PC-3 (cell line): ENCODE measurements at regions not wholly inside any gene's neighbourhood (a gene's known extent, or its start where the extent isn't known, plus 50 kb on each side); places are given as distances from the start of the nearest gene placed in this dataset.

Source experiments
- ATAC-seq: fragments of 200-7000 bp; cut with Tn5 transposase; 2 replicates; pipeline ENCODE4 v1.9.1; 2020; ENCODE audit warnings: mild to moderate bottlenecking, moderate library complexity
- BruUV-seq: library from RNA; stranded (reverse); fragments of 400-500 nt; replicated peaks from 2 replicates; lab custom pipeline; 2021; lab: Mats Ljungman, UMichigan
- CTCF ChIA-PET: fragments of 300-600 bp; sonication (Branson Sonifier 250); formaldehyde crosslinking; loops from one replicate; lab custom pipeline; 2022; ENCODE audit warnings: antibody characterized with exemption; lab: Charles Lee
- POLR2A ChIA-PET: fragments of 300-600 bp; sonication (Branson Sonifier 250); formaldehyde crosslinking; loops from one replicate; lab custom pipeline; 2022; ENCODE audit warnings: antibody characterized with exemption; ENCODE audit not compliant: unreplicated experiment; lab: Charles Lee
- DNase-seq: peaks from one replicate; pipeline ENCODE4 v3.0.0-alpha.2; 2015
- H2AFZ ChIP-seq: fragments of 300-600 bp; sonication (generic); 2 replicates; pipeline ENCODE4 v1.6.0; 2016; ENCODE audit warnings: antibody characterized with exemption, low read length
- H3F3A ChIP-seq: fragments of 300-600 bp; sonication (generic); one replicate; pipeline ENCODE4 v1.6.0; 2017; ENCODE audit warnings: antibody characterized with exemption, low read length, control low read depth, mild to moderate bottlenecking; ENCODE audit not compliant: unreplicated experiment
- H3K27ac ChIP-seq: fragments of 300-600 bp; sonication (generic); 2 replicates; pipeline ENCODE4 v1.5.1; 2016; ENCODE audit warnings: mild to moderate bottlenecking, low read length
- H3K27me3 ChIP-seq: fragments of 300-600 bp; sonication (generic); 2 replicates; pipeline ENCODE4 v1.6.1; 2016; ENCODE audit warnings: low read length, mixed read lengths
- H3K36me3 ChIP-seq: fragments of 300-600 bp; sonication (generic); 2 replicates; pipeline ENCODE4 v1.6.1; 2016; ENCODE audit warnings: low read depth, mixed run types, low read length, mixed read lengths
- H3K4me1 ChIP-seq: fragments of 300-600 bp; sonication (generic); 2 replicates; pipeline ENCODE4 v1.5.1; 2016; ENCODE audit warnings: low read length; ENCODE audit not compliant: insufficient read depth
- H3K4me2 ChIP-seq: fragments of 300-600 bp; sonication (generic); 2 replicates; pipeline ENCODE4 v1.6.0; 2016; ENCODE audit warnings: low read length
- H3K4me3 ChIP-seq: fragments of 300-600 bp; sonication (generic); 2 replicates; pipeline ENCODE4 v1.5.1; 2016; ENCODE audit warnings: mild to moderate bottlenecking, low read length, mixed read lengths
- H3K79me2 ChIP-seq: fragments of 300-600 bp; sonication (generic); 2 replicates; pipeline ENCODE4 v1.6.1; 2017; ENCODE audit warnings: low read length, mixed read lengths
- H3K9ac ChIP-seq: fragments of 300-600 bp; sonication (generic); 2 replicates; pipeline ENCODE4 v1.6.0; 2016; ENCODE audit warnings: mild to moderate bottlenecking, low read length
- H3K9me2 ChIP-seq: fragments of 300-600 bp; sonication (generic); replicated peaks from 2 replicates; pipeline ENCODE4 v1.6.1; 2016; ENCODE audit warnings: mixed run types, low read length, mixed read lengths
- H3K9me3 ChIP-seq: fragments of 300-600 bp; sonication (generic); 2 replicates; pipeline ENCODE4 v1.6.1; 2016; ENCODE audit warnings: low read length, mixed read lengths
- H4K20me1 ChIP-seq: fragments of 300-600 bp; sonication (generic); 2 replicates; pipeline ENCODE4 v1.6.1; 2016; ENCODE audit warnings: low read length, mixed read lengths
- EZH2 ChIP-seq: fragments of 300-600 bp; sonication (generic); IDR thresholded peaks from one replicate; pipeline ENCODE4 v1.6.1; 2017; ENCODE audit warnings: antibody characterized with exemption, mild to moderate bottlenecking, low read length; ENCODE audit not compliant: unreplicated experiment
- EZH2phosphoT487 ChIP-seq: fragments of 300-600 bp; sonication (generic); IDR thresholded peaks from 2 replicates; pipeline ENCODE4 v1.6.1; 2018; ENCODE audit warnings: mild to moderate bottlenecking, antibody characterized with exemption, low read length, borderline replicate concordance
- intact Hi-C: fragments of 100-400 bp; cut with micrococcal nuclease; formaldehyde crosslinking; loops from 2 replicates; pipeline ENCODE4 v1.9.0; 2023
- TF ChIP-seq, protein P1 (sequence below): fragments of 300-600 bp; sonication (generic); conservative IDR thresholded peaks from 2 replicates; pipeline ENCODE4 v1.5.1; 2017; ENCODE audit warnings: antibody characterized with exemption, low read depth, mild to moderate bottlenecking, low read length

GRCh38 chr2:16303761-16304160 is 361.9 kb downstream of the CYRIA start:
- TF ChIP-seq, protein P1, sequence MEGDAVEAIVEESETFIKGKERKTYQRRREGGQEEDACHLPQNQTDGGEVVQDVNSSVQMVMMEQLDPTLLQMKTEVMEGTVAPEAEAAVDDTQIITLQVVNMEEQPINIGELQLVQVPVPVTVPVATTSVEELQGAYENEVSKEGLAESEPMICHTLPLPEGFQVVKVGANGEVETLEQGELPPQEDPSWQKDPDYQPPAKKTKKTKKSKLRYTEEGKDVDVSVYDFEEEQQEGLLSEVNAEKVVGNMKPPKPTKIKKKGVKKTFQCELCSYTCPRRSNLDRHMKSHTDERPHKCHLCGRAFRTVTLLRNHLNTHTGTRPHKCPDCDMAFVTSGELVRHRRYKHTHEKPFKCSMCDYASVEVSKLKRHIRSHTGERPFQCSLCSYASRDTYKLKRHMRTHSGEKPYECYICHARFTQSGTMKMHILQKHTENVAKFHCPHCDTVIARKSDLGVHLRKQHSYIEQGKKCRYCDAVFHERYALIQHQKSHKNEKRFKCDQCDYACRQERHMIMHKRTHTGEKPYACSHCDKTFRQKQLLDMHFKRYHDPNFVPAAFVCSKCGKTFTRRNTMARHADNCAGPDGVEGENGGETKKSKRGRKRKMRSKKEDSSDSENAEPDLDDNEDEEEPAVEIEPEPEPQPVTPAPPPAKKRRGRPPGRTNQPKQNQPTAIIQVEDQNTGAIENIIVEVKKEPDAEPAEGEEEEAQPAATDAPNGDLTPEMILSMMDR, result no peak
- TF ChIP-seq EZH2phosphoT487, result no peak
- TF ChIP-seq EZH2, result no peak
- no peak for ATAC-seq
- Histone ChIP-seq H3K9me2 (no peaks in the 10 kb centered on the region), H3K4me1 (no peaks in the 10 kb centered on the region), H3K27me3 (no peaks in the 10 kb centered on the region), H3K36me3 (no peaks in the 10 kb centered on the region), H3K9ac (no peak overlapping the region), H3K27ac (no peak overlapping the region), H2AFZ (no peak overlapping the region), H3F3A (no peaks in the 10 kb centered on the region), H3K4me3 (no peak overlapping the region), H3K9me3 (peaks cover 8% of the 10 kb centered on the region; the same call in 1 of the 2 replicates), H4K20me1 (no peaks in the 10 kb centered on the region), H3K79me2 (no peaks in the 10 kb centered on the region), H3K4me2 (no peak overlapping the region)
- ChIA-PET POLR2A (no interaction called here), CTCF (no interaction called here)
- intact Hi-C loops, result no loop called here
- no TSS peak for BruUV-seq
- no peak for DNase-seq

- Histone ChIP-seq H3K4me2 (no peak overlapping the region), H2AFZ (no peak overlapping the region), H3K4me3 (no peak overlapping the region), H3K4me1 (no peaks in the 10 kb centered on the region), H3K9me3 (peaks cover 13% of the 10 kb centered on the region; the same call in 1 of the 2 replicates), H3K27ac (no peak overlapping the region), H3K27me3 (no peaks in the 10 kb centered on the region), H4K20me1 (no peaks in the 10 kb centered on the region), H3K9me2 (no peaks in the 10 kb centered on the region), H3F3A (no peaks in the 10 kb centered on the region), H3K79me2 (no peaks in the 10 kb centered on the region), H3K9ac (no peak overlapping the region), H3K36me3 (no peaks in the 10 kb centered on the region)
- intact Hi-C loops, result no loop called here
- ATAC-seq (no peak), DNase-seq (no peak)
- ChIA-PET CTCF (no interaction called here), POLR2A (no interaction called here)
- TF ChIP-seq EZH2phosphoT487 (no peak), EZH2 (no peak)
- TF ChIP-seq, protein P1, result no peak
- no TSS peak for BruUV-seq
Measured at GRCh38 chr2:16303273-16303577, 362.4 kb downstream of the CYRIA start.

DNA sequence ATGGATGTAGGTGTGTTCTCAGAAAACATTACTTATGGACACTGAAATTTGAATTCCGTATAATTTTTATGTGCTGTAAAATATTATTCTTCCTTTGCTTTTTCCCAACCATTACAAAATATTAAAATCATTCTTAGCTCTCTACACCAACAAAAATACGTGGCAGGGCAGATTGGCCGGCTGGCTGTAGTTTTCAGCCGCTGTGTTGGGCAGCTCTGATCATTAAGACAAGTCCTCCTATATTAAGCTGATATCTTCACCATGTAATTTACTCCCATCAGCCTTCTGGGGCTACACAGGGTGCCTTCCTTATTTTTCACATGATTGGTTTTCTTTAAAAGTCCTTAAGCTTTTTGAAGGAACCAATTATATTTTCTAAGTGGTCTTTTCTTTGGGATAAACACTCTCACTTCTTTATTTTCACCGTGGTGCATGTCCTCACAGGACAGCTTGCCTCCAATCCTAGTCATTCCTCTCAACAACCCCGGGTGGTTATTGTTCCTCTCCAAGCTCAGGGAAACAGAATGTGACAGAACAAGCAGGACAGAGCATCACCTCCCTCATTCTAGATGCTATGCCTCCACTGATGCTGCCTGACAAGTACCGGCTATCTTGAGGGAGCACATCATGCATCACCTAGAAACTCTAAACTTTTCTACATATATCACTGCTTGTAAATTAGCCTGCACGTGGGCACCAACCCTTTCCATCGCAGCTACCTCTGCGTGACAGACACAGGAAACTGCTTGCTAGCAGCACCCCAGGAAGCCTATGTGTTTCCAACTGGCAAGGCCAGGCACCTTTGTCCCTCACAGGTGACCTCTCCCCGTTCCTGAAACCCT is 362.3 kb downstream of the MYCN start:
- Histone ChIP-seq H3K79me2 (no peaks in the 10 kb centered on the region), H3K9me3 (peaks cover 13% of the 10 kb centered on the region; the same call in 1 of the 2 replicates), H3K36me3 (no peaks in the 10 kb centered on the region), H2AFZ (no peak overlapping the region), H3K4me1 (no peaks in the 10 kb centered on the region), H3K9ac (no peak overlapping the region), H3K27me3 (no peaks in the 10 kb centered on the region), H3K4me2 (no peak overlapping the region), H3K4me3 (no peak overlapping the region), H3F3A (no peaks in the 10 kb centered on the region), H4K20me1 (no peaks in the 10 kb centered on the region), H3K9me2 (no peaks in the 10 kb centered on the region), H3K27ac (no peak overlapping the region)
- BruUV-seq, result no TSS peak
- ChIA-PET POLR2A (no interaction called here), CTCF (no interaction called here)
- TF ChIP-seq, protein P1, result no peak
- TF ChIP-seq EZH2phosphoT487 (no peak), EZH2 (no peak)
- ATAC-seq, result no peak
- intact Hi-C loops, result no loop called here
- DNase-seq, result no peak
